IMR-90 (cell line): ENCODE measurements at regions not wholly inside any gene's neighbourhood (a gene's known extent, or its start where the extent isn't known, plus 50 kb on each side); places are given as distances from the start of the nearest gene placed in this dataset. TPM values are rescaled to one million over a fixed set of nuclear protein-coding genes. Genes with fewer than 3 reads are reported as not detected.

Experiments
- microRNA-seq, 2 experiments: library from miRNA; stranded (forward) in 1 of 2; unstranded in 1 of 2; fragments of 10-50 nt in 1 of 2; fragments of <30 nt in 1 of 2; gene quantifications in 1 of 2; microRNA quantifications in 1 of 2; one replicate each; pipeline versions ENCODE3 to v1.1.0; 2013 to 2020; ENCODE audit not compliant: insufficient read depth in 1 of 2, insufficient read length in 1 of 2, unreplicated experiment in 1 of 2
- small RNA-seq, 5 experiments: library from RNA; depleted of rRNA; stranded (forward); fragments of <200 nt; gene quantifications; one replicate each; pipeline ENCODE3, GENCODE V24; 2012

Small RNA genes in the stretch of these regions (microRNA-seq; reads per million reads assigned to microRNA genes)
- gene RN7SL814P (ENCODE audit: insufficient read depth, insufficient read length) = not detected

Small RNA genes in the stretch of these regions (small RNA-seq; reads per million reads assigned to genes)
- gene RN7SL814P = 0 reads per million in 5 experiments
